PC-3 (cell line): ENCODE measurements at regions not wholly inside any gene's neighbourhood (a gene's known extent, or its start where the extent isn't known, plus 50 kb on each side); places are given as distances from the start of the nearest gene placed in this dataset.

Source experiments
- ATAC-seq: fragments of 200-7000 bp; cut with Tn5 transposase; 2 replicates; pipeline ENCODE4 v1.9.1; 2020; ENCODE audit warnings: mild to moderate bottlenecking, moderate library complexity
- BruUV-seq: library from RNA; stranded (reverse); fragments of 400-500 nt; replicated peaks from 2 replicates; lab custom pipeline; 2021; lab: Mats Ljungman, UMichigan
- CTCF ChIA-PET: fragments of 300-600 bp; sonication (Branson Sonifier 250); formaldehyde crosslinking; loops from one replicate; lab custom pipeline; 2022; ENCODE audit warnings: antibody characterized with exemption; lab: Charles Lee
- POLR2A ChIA-PET: fragments of 300-600 bp; sonication (Branson Sonifier 250); formaldehyde crosslinking; loops from one replicate; lab custom pipeline; 2022; ENCODE audit warnings: antibody characterized with exemption; ENCODE audit not compliant: unreplicated experiment; lab: Charles Lee
- DNase-seq: peaks from one replicate; pipeline ENCODE4 v3.0.0-alpha.2; 2015
- H2AFZ ChIP-seq: fragments of 300-600 bp; sonication (generic); 2 replicates; pipeline ENCODE4 v1.6.0; 2016; ENCODE audit warnings: antibody characterized with exemption, low read length
- H3F3A ChIP-seq: fragments of 300-600 bp; sonication (generic); one replicate; pipeline ENCODE4 v1.6.0; 2017; ENCODE audit warnings: antibody characterized with exemption, low read length, control low read depth, mild to moderate bottlenecking; ENCODE audit not compliant: unreplicated experiment
- H3K27ac ChIP-seq: fragments of 300-600 bp; sonication (generic); 2 replicates; pipeline ENCODE4 v1.5.1; 2016; ENCODE audit warnings: mild to moderate bottlenecking, low read length
- H3K27me3 ChIP-seq: fragments of 300-600 bp; sonication (generic); 2 replicates; pipeline ENCODE4 v1.6.1; 2016; ENCODE audit warnings: low read length, mixed read lengths
- H3K36me3 ChIP-seq: fragments of 300-600 bp; sonication (generic); 2 replicates; pipeline ENCODE4 v1.6.1; 2016; ENCODE audit warnings: low read depth, mixed run types, low read length, mixed read lengths
- H3K4me1 ChIP-seq: fragments of 300-600 bp; sonication (generic); 2 replicates; pipeline ENCODE4 v1.5.1; 2016; ENCODE audit warnings: low read length; ENCODE audit not compliant: insufficient read depth
- H3K4me2 ChIP-seq: fragments of 300-600 bp; sonication (generic); 2 replicates; pipeline ENCODE4 v1.6.0; 2016; ENCODE audit warnings: low read length
- H3K4me3 ChIP-seq: fragments of 300-600 bp; sonication (generic); 2 replicates; pipeline ENCODE4 v1.5.1; 2016; ENCODE audit warnings: mild to moderate bottlenecking, low read length, mixed read lengths
- H3K79me2 ChIP-seq: fragments of 300-600 bp; sonication (generic); 2 replicates; pipeline ENCODE4 v1.6.1; 2017; ENCODE audit warnings: low read length, mixed read lengths
- H3K9ac ChIP-seq: fragments of 300-600 bp; sonication (generic); 2 replicates; pipeline ENCODE4 v1.6.0; 2016; ENCODE audit warnings: mild to moderate bottlenecking, low read length
- H3K9me2 ChIP-seq: fragments of 300-600 bp; sonication (generic); replicated peaks from 2 replicates; pipeline ENCODE4 v1.6.1; 2016; ENCODE audit warnings: mixed run types, low read length, mixed read lengths
- H3K9me3 ChIP-seq: fragments of 300-600 bp; sonication (generic); 2 replicates; pipeline ENCODE4 v1.6.1; 2016; ENCODE audit warnings: low read length, mixed read lengths
- H4K20me1 ChIP-seq: fragments of 300-600 bp; sonication (generic); 2 replicates; pipeline ENCODE4 v1.6.1; 2016; ENCODE audit warnings: low read length, mixed read lengths
- EZH2 ChIP-seq: fragments of 300-600 bp; sonication (generic); IDR thresholded peaks from one replicate; pipeline ENCODE4 v1.6.1; 2017; ENCODE audit warnings: antibody characterized with exemption, mild to moderate bottlenecking, low read length; ENCODE audit not compliant: unreplicated experiment
- EZH2phosphoT487 ChIP-seq: fragments of 300-600 bp; sonication (generic); IDR thresholded peaks from 2 replicates; pipeline ENCODE4 v1.6.1; 2018; ENCODE audit warnings: mild to moderate bottlenecking, antibody characterized with exemption, low read length, borderline replicate concordance
- intact Hi-C: fragments of 100-400 bp; cut with micrococcal nuclease; formaldehyde crosslinking; loops from 2 replicates; pipeline ENCODE4 v1.9.0; 2023
- TF ChIP-seq, protein P1 (sequence below): fragments of 300-600 bp; sonication (generic); conservative IDR thresholded peaks from 2 replicates; pipeline ENCODE4 v1.5.1; 2017; ENCODE audit warnings: antibody characterized with exemption, low read depth, mild to moderate bottlenecking, low read length

DNA sequence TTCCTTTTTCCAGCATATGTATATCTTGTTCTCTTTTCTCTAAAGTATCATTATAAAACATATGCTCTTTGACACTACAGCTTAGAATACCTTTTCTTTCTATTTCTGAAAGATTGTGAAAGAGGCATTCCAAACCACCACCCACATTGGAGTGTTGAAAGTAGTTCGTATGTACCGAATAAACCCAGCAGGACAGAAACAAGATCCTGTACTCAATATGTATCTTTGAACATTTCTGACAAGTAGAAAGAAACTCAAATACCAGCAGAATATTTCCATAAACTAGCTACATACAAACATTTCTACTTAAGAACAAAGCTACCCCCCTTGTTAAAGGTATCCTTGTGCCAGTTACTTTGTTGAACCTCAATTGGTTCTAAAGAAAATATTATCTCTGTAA lies 415.3 kb upstream of the ALCAM start:
- no peaks in the 10 kb centered on the region for H3K79me2 ChIP-seq
- H3K27me3 ChIP-seq = no peaks in the 10 kb centered on the region
- TF ChIP-seq, protein P1, sequence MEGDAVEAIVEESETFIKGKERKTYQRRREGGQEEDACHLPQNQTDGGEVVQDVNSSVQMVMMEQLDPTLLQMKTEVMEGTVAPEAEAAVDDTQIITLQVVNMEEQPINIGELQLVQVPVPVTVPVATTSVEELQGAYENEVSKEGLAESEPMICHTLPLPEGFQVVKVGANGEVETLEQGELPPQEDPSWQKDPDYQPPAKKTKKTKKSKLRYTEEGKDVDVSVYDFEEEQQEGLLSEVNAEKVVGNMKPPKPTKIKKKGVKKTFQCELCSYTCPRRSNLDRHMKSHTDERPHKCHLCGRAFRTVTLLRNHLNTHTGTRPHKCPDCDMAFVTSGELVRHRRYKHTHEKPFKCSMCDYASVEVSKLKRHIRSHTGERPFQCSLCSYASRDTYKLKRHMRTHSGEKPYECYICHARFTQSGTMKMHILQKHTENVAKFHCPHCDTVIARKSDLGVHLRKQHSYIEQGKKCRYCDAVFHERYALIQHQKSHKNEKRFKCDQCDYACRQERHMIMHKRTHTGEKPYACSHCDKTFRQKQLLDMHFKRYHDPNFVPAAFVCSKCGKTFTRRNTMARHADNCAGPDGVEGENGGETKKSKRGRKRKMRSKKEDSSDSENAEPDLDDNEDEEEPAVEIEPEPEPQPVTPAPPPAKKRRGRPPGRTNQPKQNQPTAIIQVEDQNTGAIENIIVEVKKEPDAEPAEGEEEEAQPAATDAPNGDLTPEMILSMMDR = no peak
- no peak for TF ChIP-seq EZH2phosphoT487
- no peak for TF ChIP-seq EZH2
- ATAC-seq = no peak
- no peaks in the 10 kb centered on the region for H3F3A ChIP-seq
- H3K9me2 ChIP-seq = no peaks in the 10 kb centered on the region
- H3K27ac ChIP-seq = peak overlapping the region; percentile 92
- no peak overlapping the region for H3K4me2 ChIP-seq
- H3K4me1 ChIP-seq = peaks cover 21% of the 10 kb centered on the region
- intact Hi-C loops = loop anchor here (10.0 kb wide), 2 partner anchors 233 to 327 kb away; no protein-coding TSS in a partner anchor
- H2AFZ ChIP-seq = no peak overlapping the region
- H3K9ac ChIP-seq = peak overlapping the region; percentile 28; the same call in 1 of the 2 replicates
- H3K36me3 ChIP-seq = no peaks in the 10 kb centered on the region
- no TSS peak for BruUV-seq
- no peak overlapping the region for H3K4me3 ChIP-seq
- H4K20me1 ChIP-seq = no peaks in the 10 kb centered on the region
- DNase-seq = no peak
- ChIA-PET CTCF (no interaction called here), POLR2A (no interaction called here)
- H3K9me3 ChIP-seq = no peaks in the 10 kb centered on the region

DNA sequence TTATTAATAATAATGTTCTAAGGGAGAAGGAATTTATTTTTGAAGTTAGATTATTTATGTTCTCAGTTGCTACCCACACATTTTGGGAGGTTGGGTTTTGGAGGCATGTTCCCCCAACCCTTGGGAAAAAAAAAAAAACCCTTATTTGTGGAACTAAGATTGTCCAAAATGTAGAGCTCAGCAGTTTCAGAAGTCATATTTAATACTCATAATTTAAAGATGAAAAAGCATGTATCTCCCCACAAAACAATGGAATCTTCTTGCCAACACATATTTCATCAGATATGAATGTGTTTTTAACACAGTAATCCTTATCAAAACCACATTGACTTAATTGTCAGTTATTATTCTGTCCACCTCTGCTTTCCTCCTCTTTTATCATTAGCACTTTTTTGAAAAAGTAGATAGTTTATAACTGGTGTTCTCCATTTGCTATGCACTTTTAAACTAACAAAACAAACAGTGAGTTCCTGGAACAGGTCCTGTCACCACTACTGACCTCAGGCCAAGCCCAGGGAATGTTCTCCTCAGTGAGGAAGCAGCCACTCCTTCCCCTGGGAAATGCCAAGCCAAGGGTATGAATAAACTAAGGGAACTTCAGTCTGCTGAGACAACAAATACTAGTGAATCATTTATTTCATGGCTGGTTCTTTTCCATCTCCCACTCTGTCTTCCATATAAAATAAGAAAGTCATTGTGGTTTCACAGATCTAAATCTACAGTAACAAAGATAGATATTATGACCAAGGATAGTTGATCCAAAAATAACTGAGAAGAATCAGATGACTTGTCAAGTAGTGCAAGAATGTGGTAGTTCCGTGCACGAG lies 414.4 kb upstream of the ALCAM start:
- Histone ChIP-seq H2AFZ (peak overlapping the region; percentile 22; the same call in 1 of the 2 replicates), H3K9me2 (no peaks in the 10 kb centered on the region), H3F3A (no peaks in the 10 kb centered on the region), H4K20me1 (no peaks in the 10 kb centered on the region), H3K27me3 (no peaks in the 10 kb centered on the region), H3K4me2 (peak overlapping the region; percentile 55), H3K4me3 (no peak overlapping the region), H3K4me1 (peaks cover 21% of the 10 kb centered on the region), H3K79me2 (no peaks in the 10 kb centered on the region), H3K27ac (peak overlapping the region; percentile 92), H3K9me3 (no peaks in the 10 kb centered on the region), H3K36me3 (no peaks in the 10 kb centered on the region), H3K9ac (peak overlapping the region; percentile 58)
- CTCF ChIA-PET = no interaction called here
- TF ChIP-seq EZH2phosphoT487 (no peak), EZH2 (no peak)
- TF ChIP-seq, protein P1 = no peak
- intact Hi-C loops = loop anchor here (1.0 to 10.0 kb wide), 4 partner anchors 232 to 414 kb away; partner anchors contain the start of gene ALCAM
- POLR2A ChIA-PET = no interaction called here
- peak; percentile 94 for DNase-seq
- ATAC-seq = peak; percentile 100
- BruUV-seq = no TSS peak
